HL-60 (cell line): ENCODE measurements at regions not wholly inside any gene's neighbourhood (a gene's known extent, or its start where the extent isn't known, plus 50 kb on each side); places are given as distances from the start of the nearest gene placed in this dataset.

Experiments used
- DNase-seq, 2 experiments: peaks; one replicate each; pipeline ENCODE4 v3.0.0-alpha.2; 2010 to 2020; ENCODE audit warnings: low read depth in 1 of 2, low spot score in 1 of 2
- H3K27ac ChIP-seq: fragments of 250-450 bp; sonication (Bioruptor Pico); replicated peaks from 2 replicates; pipeline ENCODE4 v1.5.1; 2020; ENCODE audit warnings: mild to moderate bottlenecking, moderate library complexity
- H3K27me3 ChIP-seq: fragments of 250-450 bp; sonication (Bioruptor Pico); 2 replicates; pipeline ENCODE4 v1.5.1; 2021; ENCODE audit warnings: mild to moderate bottlenecking, moderate library complexity; ENCODE audit not compliant: insufficient read depth, poor library complexity, severe bottlenecking
- H3K4me3 ChIP-seq: replicated peaks from 2 replicates; pipeline ENCODE4 v1.5.1; 2011; ENCODE audit warnings: mild to moderate bottlenecking, control low read depth, low read length; ENCODE audit not compliant: insufficient read depth
- GABPA ChIP-seq: IDR thresholded peaks from 2 replicates; pipeline ENCODE4 v1.6.1; 2012; ENCODE audit warnings: low read depth
- POLR2AphosphoS5 ChIP-seq: IDR thresholded peaks from 2 replicates; pipeline ENCODE4 v1.6.1; 2012; ENCODE audit warnings: low read depth
- SPI1 ChIP-seq: IDR thresholded peaks from 2 replicates; pipeline ENCODE4 v1.6.1; 2012; ENCODE audit warnings: low read depth, mild to moderate bottlenecking, borderline replicate concordance
- TF ChIP-seq, protein P1 (sequence below): IDR thresholded peaks from 2 replicates; pipeline ENCODE4 v1.6.1; 2012; ENCODE audit warnings: low read depth; ENCODE audit not compliant: insufficient replicate concordance
- TF ChIP-seq, protein P2 (sequence below): IDR thresholded peaks from one replicate; pipeline ENCODE4 v1.5.1; 2011; ENCODE audit warnings: low read length, control low read depth, inconsistent platforms; ENCODE audit not compliant: insufficient read depth

DNA sequence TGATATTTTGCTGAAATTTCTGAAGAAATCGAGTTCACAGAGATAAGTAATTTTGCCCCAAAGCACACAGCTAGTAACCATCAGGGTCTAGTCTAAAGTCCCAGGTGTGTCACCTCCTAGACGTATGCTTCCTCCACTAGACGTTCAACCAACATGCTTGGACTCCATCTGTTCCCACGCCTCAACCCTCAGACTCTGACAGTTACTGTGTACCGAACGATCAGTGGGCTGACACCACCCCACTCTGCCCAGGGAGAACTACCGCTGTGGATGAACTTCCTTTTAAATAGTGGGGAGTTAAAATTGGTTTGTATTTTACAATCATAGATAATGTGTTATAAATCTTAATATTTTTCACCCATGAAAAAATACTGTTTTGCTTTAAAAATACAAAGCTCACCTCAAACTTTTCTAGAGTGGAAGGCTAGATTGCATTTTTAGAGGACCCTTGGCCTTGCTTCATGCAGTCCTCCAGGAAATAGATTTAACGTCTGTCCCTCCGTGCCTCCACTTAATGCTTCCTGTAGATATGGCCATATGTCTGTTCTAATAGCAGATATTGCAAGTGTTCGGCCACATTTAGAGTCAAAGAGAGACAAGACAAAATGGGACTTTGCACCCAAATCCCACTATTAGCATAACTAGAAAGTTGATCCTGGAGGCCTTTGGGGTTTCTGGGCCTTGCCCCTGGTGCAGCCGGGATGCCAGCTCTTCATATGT is 91.4 kb upstream of the ZPBP start:
- Histone ChIP-seq H3K27ac (peak overlapping the region; percentile 24), H3K27me3 (no peaks in the 10 kb centered on the region), H3K4me3 (no peak overlapping the region)
- TF ChIP-seq SPI1 = no peak
- TF ChIP-seq, protein P1, sequence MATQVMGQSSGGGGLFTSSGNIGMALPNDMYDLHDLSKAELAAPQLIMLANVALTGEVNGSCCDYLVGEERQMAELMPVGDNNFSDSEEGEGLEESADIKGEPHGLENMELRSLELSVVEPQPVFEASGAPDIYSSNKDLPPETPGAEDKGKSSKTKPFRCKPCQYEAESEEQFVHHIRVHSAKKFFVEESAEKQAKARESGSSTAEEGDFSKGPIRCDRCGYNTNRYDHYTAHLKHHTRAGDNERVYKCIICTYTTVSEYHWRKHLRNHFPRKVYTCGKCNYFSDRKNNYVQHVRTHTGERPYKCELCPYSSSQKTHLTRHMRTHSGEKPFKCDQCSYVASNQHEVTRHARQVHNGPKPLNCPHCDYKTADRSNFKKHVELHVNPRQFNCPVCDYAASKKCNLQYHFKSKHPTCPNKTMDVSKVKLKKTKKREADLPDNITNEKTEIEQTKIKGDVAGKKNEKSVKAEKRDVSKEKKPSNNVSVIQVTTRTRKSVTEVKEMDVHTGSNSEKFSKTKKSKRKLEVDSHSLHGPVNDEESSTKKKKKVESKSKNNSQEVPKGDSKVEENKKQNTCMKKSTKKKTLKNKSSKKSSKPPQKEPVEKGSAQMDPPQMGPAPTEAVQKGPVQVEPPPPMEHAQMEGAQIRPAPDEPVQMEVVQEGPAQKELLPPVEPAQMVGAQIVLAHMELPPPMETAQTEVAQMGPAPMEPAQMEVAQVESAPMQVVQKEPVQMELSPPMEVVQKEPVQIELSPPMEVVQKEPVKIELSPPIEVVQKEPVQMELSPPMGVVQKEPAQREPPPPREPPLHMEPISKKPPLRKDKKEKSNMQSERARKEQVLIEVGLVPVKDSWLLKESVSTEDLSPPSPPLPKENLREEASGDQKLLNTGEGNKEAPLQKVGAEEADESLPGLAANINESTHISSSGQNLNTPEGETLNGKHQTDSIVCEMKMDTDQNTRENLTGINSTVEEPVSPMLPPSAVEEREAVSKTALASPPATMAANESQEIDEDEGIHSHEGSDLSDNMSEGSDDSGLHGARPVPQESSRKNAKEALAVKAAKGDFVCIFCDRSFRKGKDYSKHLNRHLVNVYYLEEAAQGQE = no peak
- TF ChIP-seq, protein P2, sequence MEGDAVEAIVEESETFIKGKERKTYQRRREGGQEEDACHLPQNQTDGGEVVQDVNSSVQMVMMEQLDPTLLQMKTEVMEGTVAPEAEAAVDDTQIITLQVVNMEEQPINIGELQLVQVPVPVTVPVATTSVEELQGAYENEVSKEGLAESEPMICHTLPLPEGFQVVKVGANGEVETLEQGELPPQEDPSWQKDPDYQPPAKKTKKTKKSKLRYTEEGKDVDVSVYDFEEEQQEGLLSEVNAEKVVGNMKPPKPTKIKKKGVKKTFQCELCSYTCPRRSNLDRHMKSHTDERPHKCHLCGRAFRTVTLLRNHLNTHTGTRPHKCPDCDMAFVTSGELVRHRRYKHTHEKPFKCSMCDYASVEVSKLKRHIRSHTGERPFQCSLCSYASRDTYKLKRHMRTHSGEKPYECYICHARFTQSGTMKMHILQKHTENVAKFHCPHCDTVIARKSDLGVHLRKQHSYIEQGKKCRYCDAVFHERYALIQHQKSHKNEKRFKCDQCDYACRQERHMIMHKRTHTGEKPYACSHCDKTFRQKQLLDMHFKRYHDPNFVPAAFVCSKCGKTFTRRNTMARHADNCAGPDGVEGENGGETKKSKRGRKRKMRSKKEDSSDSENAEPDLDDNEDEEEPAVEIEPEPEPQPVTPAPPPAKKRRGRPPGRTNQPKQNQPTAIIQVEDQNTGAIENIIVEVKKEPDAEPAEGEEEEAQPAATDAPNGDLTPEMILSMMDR = no peak
- no peak for TF ChIP-seq GABPA
- TF ChIP-seq POLR2AphosphoS5 = no peak
- peak in 1 of 2 experiments; percentile 39 for DNase-seq

DNA sequence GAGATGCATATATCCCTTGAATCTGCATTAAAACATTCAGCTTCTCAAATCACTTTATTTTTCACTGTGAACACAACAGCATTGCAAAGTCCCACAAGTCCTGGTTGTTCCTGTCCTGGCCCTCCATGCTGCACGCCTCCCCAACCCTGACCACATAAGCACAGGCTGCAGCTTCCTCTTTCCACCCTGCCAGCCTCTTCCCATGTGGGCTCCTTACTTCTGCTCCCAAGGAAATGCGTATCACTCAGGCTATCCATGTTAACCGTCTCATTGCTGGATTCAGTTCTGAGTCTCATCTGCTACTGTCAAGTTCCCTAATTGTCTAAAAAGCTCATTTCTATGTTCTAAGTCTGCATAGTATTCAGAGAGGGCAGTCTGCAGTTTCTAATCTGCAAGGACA is 89.7 kb upstream of the ZPBP start:
- TF ChIP-seq, protein P2 = no peak
- TF ChIP-seq GABPA (no peak), SPI1 (peak; percentile 79; the same call in 1 of the 2 replicates), POLR2AphosphoS5 (peak; percentile 61)
- TF ChIP-seq, protein P1 = no peak
- H3K27ac ChIP-seq = no peak overlapping the region
- H3K4me3 ChIP-seq = no peak overlapping the region
- DNase-seq = peak; percentile 80 to 86
- H3K27me3 ChIP-seq = no peaks in the 10 kb centered on the region

DNA sequence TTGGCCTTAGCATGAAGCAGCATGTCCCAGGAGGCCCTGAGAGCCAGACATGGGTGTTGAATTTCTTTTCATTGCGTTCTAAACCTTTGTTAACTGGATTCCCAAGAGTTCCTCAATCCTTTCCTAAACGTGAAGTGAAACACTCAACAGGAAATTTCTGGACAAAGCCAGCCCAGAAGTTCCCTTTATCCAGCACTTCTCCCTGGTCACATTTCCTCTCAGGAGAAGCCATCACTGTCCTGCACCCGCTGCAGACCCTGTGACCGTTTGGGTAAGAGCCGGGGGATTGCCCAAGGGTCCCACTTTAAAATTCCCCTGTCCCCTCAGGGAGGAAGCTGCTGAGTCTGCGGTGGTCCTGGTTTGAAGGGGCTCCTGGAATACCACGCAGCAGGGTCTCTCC is 88.0 kb upstream of the ZPBP start:
- H3K27me3 ChIP-seq = no peaks in the 10 kb centered on the region
- no peak for DNase-seq
- H3K27ac ChIP-seq = no peak overlapping the region
- H3K4me3 ChIP-seq = no peak overlapping the region
- TF ChIP-seq GABPA (no peak), SPI1 (no peak), POLR2AphosphoS5 (no peak)
- TF ChIP-seq, protein P2 = no peak
- TF ChIP-seq, protein P1 = no peak
